Stimulated activated CD4-positive, alpha-beta T cell treated with anti-CD3 and anti-CD28 coated beads, Interleukin-15, amount 100 ng/mL, for 48 hours (primary cell): ENCODE measurements at regions not wholly inside any gene's neighbourhood (a gene's known extent, or its start where the extent isn't known, plus 50 kb on each side); places are given as distances from the start of the nearest gene placed in this dataset.
"Not testable (repeated sequence)": the region's sequence is repeated elsewhere in the genome, so short reads cannot be mapped to it uniquely, and the experiment has no call there.

Experiments
- DNase-seq, 2 donors: peaks; one replicate each; pipeline ENCODE4 v3.0.0-alpha.2; 2020; ENCODE audit warnings: low read depth in 2 of 2

DNA sequence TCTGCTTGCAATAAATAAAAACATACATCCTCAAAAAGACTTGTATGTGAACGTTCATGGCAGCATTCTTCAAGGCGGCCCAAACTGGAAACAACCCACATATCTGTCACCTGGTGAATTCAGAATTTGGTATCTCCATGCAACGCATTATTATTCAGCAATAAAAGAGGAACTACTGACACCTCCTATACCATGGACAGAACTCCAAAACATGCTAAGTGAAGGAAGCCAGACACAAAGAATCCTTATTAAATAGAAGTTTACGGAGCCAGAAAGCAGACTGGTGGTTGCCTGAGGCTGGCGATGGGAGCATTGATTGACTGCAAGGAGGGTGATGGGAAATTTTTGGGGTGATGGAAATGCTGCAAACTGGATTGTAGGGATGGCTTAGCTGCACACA, 530.8 kb upstream of the DPP6 start:
- no peak for DNase-seq

DNA sequence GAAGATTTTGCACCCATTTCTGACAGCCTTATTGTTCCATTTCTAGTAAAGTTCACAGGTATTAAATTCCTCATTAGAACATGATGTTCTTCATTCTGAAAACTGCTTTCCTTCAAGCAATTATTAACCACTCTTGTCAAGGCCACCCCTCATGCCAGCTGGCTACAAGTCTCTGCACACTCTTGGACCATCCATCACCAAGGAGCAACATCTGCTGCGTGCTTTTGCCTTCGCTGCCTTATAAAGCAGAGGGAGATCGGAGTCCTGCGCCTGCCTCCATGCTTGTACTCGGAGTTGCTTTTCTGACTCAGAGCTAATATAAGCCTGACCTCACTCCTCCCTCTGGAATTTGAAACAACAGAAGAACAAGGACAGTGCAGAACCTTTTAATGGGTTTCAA, 529.9 kb upstream of the DPP6 start:
- no peak for DNase-seq

DNA sequence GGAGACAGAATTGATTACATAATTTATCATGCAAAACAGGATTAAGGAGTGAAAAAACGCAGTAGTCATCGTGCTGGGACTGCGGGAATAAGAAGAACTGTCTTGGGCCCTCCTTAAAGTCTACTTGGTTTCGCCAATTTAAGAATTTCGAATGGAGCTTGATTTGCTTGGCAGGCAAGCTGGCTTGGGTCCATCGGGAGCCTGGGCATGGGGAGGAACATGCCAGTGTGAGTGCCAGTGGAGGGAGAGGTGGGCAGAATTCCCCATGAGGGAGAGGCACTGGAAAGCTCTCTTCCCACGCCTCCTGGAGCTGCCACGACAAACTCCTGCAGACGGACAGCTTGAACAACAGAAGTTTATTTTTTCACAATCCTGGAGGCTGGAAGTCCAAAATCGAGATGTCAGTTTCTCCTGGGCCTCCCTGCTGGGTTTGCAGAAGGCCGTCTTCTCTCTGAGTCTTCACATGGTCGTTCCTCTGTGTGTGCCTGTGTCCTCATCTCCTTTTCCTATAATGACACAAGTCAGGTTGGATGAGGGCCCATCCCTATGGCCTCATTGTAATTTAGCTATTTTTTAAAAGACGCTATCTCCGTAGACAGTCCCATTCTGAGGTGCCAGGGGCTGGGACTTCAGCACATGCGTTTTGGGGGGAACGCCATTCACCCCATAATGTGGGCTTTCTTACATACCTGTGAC, 528.7 kb upstream of the DPP6 start:
- no peak for DNase-seq

DNA sequence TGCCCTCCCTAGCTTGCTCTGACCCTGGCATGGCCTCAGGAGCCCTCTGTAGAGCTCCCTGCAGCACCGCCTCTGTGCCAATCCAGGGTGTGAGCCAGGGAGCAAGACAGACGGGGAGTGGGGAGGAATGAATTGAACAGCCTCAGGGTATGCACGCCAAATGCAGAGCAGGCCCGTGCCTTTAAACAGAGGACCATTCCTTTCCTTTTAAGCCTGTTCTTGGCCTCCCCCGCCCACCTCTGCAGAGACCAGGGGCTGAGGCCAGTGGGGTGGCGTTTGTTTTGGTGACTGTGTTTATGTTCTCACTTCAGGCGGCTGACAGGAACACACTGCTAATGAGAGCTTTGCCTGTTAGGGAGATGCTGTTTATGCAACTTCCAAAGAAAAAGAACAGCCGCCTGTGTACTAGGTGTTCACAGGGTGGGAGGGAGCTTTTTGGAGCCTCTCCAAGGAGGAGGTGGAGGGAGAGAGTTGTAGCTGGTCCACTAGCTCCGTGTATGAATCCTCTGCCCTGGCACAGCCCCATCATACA, 528.1 kb upstream of the DPP6 start:
- no peak for DNase-seq

DNA sequence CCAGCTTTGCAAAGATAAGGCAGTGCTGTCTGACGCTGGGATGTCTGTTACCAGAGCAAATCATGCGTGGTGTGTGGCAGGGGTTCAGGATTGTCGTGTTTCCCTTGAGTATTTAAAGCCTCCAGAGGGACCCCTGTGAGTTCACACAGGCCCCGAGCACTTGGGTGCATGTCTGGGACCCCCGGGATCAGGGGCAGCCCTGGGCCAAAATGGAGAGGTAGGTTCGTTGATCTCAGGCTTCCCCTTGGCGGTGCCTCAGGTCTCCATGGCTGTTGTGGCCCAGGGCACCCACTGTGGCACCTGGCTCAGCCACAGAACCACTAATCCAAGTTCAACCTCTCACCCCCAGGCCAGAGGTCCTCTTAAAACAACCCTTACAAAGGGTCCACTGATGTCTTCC, 523.1 kb upstream of the DPP6 start:
- DNase-seq, result no peak

DNA sequence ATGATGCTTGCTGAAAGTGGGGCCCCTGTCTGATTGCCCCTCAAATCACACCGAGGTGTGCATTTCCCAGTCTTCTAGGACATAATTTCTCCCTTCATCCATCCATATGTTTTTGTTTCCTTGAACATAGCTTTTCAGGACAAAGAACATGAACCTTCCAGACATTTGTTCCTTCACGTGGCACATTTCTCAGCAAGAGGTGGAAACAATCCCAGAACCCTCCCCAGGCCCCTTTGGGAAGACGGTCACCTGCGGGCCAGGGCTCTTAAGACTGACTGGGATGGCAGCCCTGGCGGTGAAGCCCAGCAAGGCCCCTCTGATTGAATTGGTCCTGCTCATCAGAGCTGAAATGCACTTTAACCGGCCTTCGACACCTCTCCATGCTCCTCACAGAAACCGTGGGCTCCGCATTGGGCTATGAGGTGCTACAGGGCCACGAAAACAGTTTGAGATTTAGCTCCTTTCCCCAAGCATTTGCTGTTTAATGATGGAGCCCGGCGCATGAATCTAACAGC, 522.5 kb upstream of the DPP6 start:
- no peak for DNase-seq

DNA sequence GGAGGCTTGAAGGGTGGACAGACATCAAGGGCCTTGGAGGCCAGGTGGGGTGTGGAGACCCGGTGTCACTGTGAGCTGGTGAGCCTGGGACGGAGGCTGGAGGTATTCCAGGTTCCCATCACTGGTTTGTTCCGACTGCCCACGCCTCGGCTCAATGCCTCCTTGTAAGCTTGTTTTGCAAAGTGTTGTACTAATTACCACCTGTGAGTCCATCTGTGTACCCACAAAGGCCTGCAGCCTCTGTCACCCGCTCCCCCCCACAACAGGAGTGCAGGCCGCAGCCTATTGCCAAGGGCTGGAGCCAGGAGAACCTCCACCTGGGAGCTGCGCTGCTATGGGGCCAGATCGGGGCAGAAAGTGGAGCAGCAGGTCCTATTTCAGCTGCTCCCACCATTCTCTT, 521.8 kb upstream of the DPP6 start:
- DNase-seq, result no peak

DNA sequence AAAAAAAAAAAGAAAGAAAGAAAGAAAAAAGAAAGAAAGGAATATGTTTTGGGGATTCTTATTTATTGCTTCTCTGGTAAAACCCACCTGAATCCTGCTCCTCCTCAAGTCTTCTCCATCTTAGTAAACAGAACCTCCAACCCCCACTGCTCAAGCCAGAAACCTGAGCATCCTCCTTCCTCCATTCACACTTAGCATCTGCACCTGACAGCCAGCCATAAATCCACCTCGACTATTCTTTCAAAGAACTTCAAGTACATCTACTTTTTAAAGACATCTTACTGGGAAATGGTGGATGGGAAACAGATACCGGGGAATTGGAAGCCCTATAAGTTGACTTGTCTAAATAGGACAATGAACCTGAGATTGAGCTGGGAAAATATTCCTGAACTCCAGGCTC, 519.9 kb upstream of the DPP6 start:
- no peak for DNase-seq

DNA sequence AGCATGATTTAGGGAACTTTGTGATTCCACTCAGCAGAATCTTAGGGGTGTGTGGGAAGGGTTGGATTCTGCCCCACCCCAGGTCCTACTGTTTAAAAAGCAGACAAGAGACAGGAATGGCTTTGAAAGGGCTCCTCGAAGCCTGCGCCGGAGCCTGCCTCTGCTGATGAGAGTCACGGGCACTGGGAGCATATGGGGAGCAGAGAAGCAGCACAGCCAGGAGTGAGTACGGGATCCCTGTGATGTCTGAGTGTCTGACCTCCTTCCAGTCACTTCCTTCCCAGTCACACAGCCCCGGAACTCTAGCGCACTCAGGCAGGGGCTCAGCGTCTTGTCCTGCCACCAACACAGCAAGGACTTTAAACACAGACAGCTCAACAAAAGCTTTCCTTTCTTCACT, 514.9 kb upstream of the DPP6 start:
- DNase-seq, result no peak

DNA sequence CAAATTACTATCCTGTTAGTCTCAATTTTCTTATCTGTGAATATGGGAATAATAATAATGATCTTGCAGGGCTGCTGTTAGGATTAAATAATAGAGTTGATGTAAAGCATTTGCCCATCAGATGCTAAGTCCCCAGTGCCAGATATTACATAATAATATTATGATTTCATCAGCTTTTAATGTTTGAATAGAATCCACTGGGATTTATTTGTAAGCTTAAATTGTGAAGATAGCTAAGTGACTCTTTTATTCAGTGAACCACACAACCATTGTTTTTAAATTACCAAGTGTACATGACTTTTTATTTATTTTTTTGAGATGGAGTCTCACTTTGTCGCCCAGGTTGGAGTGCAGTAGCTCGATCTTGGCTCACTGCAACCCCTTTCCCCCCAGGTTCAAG, 510.3 kb upstream of the DPP6 start:
- no peak for DNase-seq

DNA sequence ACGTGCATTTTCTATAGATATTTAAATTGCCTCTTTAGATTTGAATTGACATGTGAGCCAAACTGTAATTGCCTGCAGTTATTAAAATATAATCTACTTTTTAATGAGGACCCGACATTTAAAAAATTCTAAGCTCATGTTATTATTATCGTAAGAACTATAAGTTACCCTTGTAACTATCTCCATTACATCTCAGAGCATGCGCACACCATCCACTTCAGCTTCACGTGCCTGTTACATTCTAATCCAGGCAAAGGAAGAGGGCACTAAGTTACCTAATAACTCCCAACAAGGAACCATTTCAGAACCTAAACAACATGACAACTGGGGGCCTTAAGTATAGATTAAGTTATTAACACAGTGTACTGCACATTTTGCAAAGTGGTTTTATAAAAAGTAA, 509.0 kb upstream of the DPP6 start:
- DNase-seq, result no peak

DNA sequence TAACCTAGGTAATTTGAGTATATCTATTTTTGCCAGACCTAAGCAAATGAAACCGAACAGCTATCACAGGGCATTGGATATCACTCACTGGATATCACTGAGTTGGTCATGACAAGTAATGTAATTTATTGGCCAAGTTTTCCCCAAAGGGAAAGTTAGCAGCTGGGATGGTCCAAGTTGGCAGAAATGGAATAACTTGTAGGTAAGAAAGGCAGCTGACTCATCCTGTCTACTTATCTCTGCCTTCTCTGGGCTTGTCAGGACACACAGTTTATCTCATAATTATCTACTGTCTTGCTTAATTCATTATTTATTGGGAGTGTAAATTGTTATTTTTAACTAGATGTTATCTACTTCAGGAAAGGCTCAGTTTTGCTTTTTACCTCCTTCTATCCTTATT, 502.0 kb upstream of the DPP6 start:
- no peak for DNase-seq

DNA sequence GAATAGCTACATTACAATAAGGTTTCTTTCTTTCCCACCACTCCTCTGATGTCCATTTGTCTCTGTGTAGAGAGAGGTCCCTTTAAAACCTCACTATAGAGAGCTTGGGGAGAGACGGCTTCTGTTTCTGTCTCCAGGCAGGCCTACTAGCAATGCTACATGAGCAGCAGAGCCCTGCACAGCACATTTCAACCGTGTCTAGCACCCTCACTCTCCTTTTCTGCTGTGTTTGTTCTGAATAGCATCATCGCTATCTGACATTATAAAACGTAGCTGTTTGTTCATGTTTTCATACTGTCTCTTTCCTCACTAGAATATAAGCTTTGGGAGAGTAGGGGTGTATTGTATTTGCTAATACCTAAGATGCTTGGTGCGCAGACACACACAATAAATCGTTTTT, 487.8 kb upstream of the DPP6 start:
- DNase-seq, result no peak

DNA sequence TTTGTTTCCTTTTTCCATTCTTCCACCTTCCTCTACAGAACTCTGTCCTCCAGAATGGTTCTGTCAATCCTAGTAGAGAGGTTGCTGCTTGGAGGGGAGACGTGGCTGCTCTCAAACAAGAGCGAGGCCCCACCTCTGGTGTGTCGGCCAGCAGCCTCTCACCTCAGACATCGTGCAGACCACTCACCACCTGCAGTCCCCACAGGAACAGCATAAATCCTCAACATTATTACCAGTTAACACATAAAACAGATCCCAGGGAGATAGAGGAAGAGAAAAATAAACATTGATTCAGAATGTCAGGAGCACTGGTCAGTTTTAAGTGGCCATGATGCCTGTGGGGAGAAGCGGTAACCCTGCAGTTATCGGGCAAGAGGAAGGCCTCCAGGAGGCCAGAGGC, 485.9 kb upstream of the DPP6 start:
- no peak for DNase-seq

DNA sequence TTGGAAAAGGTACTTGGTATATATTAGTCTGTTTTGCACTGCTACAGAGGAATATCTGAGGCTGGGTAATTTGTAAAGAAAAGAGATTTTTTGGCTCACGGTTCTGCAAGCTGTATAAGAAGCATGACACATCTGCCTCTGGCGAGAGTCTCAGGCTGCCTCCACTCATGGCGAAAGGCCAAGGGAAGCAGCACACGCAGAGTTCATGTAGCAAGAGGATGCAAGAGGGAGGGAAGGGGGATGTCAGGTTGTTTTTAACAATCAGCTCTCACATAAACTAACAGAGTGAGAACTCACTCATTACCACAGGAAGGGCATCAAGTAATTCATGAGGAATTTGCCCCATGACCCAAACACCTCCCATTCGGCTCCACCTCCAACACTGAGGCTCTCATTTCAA, 484.8 kb upstream of the DPP6 start:
- DNase-seq, result no peak

DNA sequence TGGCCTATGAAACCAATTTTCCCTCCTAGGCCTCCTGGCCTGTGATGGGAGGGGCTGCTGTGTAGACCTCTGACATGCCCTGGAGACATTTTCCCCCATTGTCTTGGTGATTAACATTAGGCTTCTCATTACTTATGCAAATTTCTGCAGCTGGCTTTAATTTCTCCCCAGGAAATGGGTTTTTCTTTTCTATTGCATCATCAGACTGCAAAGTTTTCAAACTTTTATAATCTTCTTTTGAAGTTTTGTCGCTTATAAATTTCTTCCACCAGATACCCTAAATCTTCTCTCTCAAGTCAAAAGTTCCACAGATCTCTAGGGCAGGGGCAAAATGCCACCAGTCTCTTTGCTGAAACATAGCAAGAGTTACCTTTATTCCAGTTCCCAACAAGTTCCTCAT, 482.7 kb upstream of the DPP6 start:
- DNase-seq, result not testable (repeated sequence)

DNA sequence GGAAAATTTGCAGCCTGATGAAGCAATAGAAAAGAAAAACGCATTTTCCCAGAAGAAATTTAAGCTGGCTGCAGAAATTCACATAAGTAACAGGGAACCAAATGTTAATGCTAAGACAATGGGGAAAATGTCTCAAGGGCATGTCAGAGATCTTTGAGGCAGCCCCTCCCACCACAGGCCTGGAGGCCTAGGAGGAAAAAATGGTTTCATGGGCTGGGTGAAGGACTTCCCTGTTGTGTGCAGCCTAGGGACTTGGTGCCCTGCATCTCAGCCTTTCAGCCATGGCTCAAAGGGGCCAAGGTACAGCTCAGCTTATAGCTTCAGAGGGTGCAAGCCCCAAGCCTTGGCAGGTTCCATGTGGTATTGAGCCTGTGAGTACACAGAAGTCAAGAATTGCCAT, 476.1 kb upstream of the DPP6 start:
- DNase-seq, result no peak

DNA sequence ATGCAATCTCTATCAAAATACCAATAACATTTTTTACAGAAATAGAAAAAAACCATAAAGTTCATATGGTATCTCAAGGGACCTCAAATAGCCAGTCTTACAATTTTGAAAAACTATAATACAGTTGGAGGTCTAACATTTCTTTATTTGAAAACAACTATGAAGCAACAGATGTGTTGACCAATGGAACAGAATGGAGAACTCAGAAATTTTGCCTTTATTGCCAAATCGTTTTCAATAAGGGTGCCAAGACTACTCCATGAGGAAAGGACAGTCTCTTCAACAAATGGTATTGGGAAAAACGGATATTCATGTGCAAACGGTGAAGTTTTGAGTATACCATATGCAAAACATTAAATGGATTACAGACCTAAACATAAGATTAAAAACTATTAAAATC, 470.8 kb upstream of the DPP6 start:
- DNase-seq, result no peak

DNA sequence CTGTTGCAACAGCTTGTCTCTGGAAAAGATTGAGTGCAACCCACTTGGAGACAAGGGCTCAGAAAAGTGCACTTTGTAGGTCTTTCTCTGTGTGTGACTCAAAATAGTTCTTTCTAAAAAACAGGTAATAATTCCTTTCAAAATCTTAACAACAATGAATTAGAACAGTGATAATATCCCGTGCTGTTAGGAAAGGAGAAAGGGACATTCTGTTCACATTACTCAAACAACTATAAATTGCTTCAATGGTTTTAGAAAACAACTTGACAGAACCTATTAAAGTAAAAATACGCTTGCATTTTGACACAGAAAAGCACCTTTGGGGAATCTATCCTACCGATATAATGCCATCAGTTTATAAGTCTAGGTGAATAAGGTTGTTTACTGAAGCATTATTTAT, 468.1 kb upstream of the DPP6 start:
- DNase-seq, result no peak

DNA sequence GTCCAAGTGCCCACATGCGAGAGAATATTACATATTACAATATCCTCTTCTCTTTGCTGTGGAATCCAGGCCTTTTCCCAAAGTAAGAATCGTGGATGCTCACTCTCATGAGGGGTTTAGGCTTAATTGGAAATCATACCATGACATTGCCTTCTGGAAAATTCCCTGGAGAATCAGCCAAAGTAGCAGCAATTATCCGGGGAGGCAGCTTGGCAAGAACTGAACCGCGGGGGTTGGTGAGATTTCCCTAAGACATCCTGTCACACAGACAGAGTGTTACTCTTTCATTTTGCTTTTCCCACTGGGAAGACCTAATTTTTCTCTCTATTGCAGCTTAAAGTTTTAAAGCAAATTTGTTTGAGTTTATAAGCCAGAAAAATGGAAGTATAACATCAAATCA, 463.6 kb upstream of the DPP6 start:
- DNase-seq, result no peak

DNA sequence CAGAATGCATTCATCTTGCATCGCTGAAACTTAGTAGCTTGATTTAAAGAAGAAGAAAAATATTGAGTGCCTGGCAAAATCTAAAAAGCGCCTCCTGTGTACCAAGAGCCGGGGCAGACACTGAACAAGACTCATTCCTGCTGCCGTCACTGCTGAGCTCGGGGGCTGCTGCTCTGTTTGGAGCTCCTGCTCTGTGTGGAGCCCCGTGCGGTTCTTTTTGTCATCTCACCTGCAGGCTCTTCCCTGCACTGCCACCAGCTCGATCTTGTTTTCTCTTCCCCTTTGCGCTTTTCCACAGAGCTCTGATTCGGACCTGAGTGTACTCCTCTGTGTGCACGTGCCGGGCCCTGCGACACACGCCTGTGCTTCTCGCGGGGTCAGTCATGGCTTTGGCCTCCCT, 462.1 kb upstream of the DPP6 start:
- DNase-seq, result no peak

DNA sequence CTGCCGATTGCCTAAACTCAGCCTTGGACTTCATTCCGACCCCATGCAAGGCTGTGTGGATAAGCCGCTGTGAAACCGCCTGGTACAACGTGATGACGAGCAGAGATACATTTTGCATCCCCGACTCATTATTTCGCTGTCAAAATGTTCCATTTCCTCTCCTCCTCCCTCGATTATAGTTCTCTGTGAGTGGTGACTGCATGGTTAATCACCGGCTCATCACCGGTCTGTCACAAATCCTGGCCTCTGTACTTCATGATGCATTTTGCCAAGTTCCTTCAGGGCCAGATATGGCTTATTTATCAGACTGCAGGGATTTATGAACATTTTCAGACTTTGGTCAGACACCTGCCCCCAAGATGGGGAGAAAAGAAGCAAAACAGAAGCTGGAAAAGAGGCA, 461.6 kb upstream of the DPP6 start:
- no peak for DNase-seq

DNA sequence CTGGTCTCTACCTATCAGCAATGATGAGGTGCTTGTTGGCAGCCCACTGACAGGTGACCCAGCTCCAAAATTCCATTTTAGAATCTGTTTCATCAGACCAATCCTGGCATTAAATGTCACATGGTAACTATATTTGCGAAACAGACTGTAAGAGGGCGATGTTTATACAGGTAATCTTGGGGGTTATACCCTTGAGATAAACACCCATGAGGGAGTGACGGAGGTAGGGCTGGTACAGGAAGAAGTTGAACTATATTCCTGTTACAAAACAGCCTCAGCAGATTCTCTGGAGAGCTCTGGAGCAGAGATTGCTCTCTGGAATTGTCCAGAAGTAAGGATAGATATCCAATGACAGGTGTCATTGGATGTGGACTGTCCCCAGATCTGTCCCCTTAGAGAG, 444.8 kb upstream of the DPP6 start:
- DNase-seq, result no peak

DNA sequence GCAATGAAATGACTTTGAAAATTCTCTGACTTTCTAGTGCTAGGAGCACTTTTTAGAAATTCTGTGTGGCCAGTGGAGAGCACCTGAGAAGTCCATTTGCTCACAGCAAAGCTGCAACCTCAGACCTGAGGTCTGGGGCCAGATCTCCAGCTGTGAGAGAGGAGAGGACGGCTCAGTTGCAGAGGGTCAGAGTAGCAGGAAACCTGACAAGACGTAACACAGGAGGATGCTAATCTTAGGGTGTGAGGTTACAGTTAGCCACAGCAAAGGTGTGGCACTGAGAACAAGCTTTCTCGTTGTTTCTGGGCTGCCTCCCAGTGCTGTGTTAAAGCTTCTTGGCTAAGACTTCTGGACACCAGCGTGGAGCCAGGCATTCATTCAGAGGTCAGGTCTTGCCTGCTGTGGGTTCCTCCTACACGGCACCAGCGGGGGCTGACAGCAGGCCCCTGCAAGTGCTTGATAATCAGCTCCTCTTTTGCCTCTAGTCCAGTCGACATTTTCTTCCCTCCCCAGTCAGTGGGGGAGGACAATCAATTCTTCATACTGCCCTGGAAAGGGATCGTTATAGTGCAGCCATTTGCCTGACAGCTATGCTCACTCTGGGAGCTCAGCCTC, 435.4 kb upstream of the DPP6 start:
- DNase-seq, result no peak
